LoVo (cell line): ENCODE measurements at regions not wholly inside any gene's neighbourhood (a gene's known extent, or its start where the extent isn't known, plus 50 kb on each side); places are given as distances from the start of the nearest gene placed in this dataset.

Experiments used
- DNase-seq: peaks from one replicate; pipeline ENCODE4 v3.0.0-alpha.2; 2016; ENCODE audit warnings: low spot score

- no peak for DNase-seq
These were observed 85.2 kb upstream of the PRR23E start for GRCh38 chr3:127107491-127108375.

GRCh38 chr3:127108796-127109195 lies 84.1 kb upstream of the PRR23E start:
- DNase-seq, result no peak

- no peak for DNase-seq
These were observed 81.8 kb upstream of the PRR23E start for GRCh38 chr3:127110982-127111693.

GRCh38 chr3:127112796-127113570 lies 79.9 kb upstream of the PRR23E start:
- no peak for DNase-seq

GRCh38 chr3:127113571-127113891 lies 79.4 kb upstream of the PRR23E start:
- DNase-seq, result no peak

GRCh38 chr3:127114337-127115070 lies 78.4 kb upstream of the PRR23E start:
- DNase-seq, result no peak

GRCh38 chr3:127115691-127116351 lies 77.1 kb upstream of the PRR23E start:
- no peak for DNase-seq

GRCh38 chr3:127118366-127118765 lies 74.6 kb upstream of the PRR23E start:
- no peak for DNase-seq

- no peak for DNase-seq
These were observed 73.1 kb upstream of the PRR23E start for GRCh38 chr3:127119693-127120464.

GRCh38 chr3:127120851-127121647 lies 71.9 kb upstream of the PRR23E start:
- DNase-seq, result no peak

- DNase-seq, result no peak
These were observed 71.0 kb upstream of the PRR23E start for GRCh38 chr3:127121885-127122284.

GRCh38 chr3:127123533-127123932 lies 69.4 kb upstream of the PRR23E start:
- DNase-seq, result no peak

GRCh38 chr3:127124120-127124519 lies 68.8 kb upstream of the PRR23E start:
- DNase-seq, result no peak

- no peak for DNase-seq
These were observed 61.3 kb upstream of the PRR23E start for GRCh38 chr3:127131424-127132170.

- DNase-seq, result no peak
These were observed 60.1 kb upstream of the PRR23E start for GRCh38 chr3:127132876-127133275.

- DNase-seq, result no peak
These were observed 59.0 kb upstream of the PRR23E start for GRCh38 chr3:127133971-127134370.

GRCh38 chr3:127134466-127134865 lies 58.5 kb upstream of the PRR23E start:
- DNase-seq, result no peak

- no peak for DNase-seq
These were observed 58.1 kb upstream of the PRR23E start for GRCh38 chr3:127134887-127135240.
